HEK293 (cell line): ENCODE measurements at regions not wholly inside any gene's neighbourhood (a gene's known extent, or its start where the extent isn't known, plus 50 kb on each side); places are given as distances from the start of the nearest gene placed in this dataset.

Source experiments
- CTCF ChIA-PET: fragments of 350-600 bp; formaldehyde crosslinking; extraction: SDS; loops from one replicate; lab custom pipeline; 2021; ENCODE audit warnings: antibody characterized with exemption; lab: Yijun Ruan, JAX
- POLR2A ChIA-PET: fragments of 300-600 bp; formaldehyde crosslinking; extraction: SDS; loops from one replicate; lab custom pipeline; 2020; ENCODE audit warnings: antibody characterized with exemption, inconsistent platforms; lab: Yijun Ruan, JAX
- H3K27ac ChIP-seq: fragments of 200-500 bp; sonication (Bioruptor generic); 2 replicates; pipeline ENCODE4 v1.5.1; 2014; ENCODE audit warnings: low read depth, low read length, control low read depth, inconsistent platforms; ENCODE audit errors: extremely low read depth
- H3K36me3 ChIP-seq, 2 experiments: fragments of 200-500 bp in 1 of 2; sonication (Bioruptor generic) in 1 of 2; 1 replicate in 1 of 2; 2 replicates in 1 of 2; pipeline ENCODE4 v1.5.1; 2014 to 2017; ENCODE audit warnings: inconsistent platforms in 2 of 2, low read length in 2 of 2; ENCODE audit not compliant: control insufficient read depth in 2 of 2, insufficient read depth in 1 of 2
- H3K4me1 ChIP-seq: fragments of 200-500 bp; sonication (Bioruptor generic); 2 replicates; pipeline ENCODE4 v1.5.1; 2014; ENCODE audit warnings: mild to moderate bottlenecking, low read length, inconsistent platforms; ENCODE audit not compliant: control insufficient read depth, insufficient read depth
- H3K4me3 ChIP-seq: 2 replicates; pipeline ENCODE4 v1.5.1; 2011; ENCODE audit warnings: low read depth, mild to moderate bottlenecking, control low read depth, low read length, moderate library complexity
- H3K9me3 ChIP-seq: fragments of 200-500 bp; sonication (Bioruptor generic); 2 replicates; pipeline ENCODE4 v1.5.1; 2014; ENCODE audit warnings: low read depth, low read length, inconsistent platforms; ENCODE audit not compliant: control insufficient read depth, insufficient read depth
- ATF2 ChIP-seq: fragments of 450-650 bp; formaldehyde crosslinking; IDR thresholded peaks from 2 replicates; pipeline ENCODE4 v1.5.1; 2016; ENCODE audit warnings: missing biosample characterization, missing genetic modification characterization, low read depth
- HOXA7 ChIP-seq: sonication (generic); formaldehyde crosslinking; IDR thresholded peaks from 2 replicates; pipeline ENCODE4 v1.8.1; 2022; ENCODE audit warnings: missing genetic modification reagents, borderline replicate concordance
- KLF8 ChIP-seq: fragments of 450-650 bp; formaldehyde crosslinking; IDR thresholded peaks from 2 replicates; pipeline ENCODE4 v1.5.1; 2016; ENCODE audit warnings: missing biosample characterization, missing genetic modification characterization
- KLF9 ChIP-seq: fragments of 450-650 bp; formaldehyde crosslinking; IDR thresholded peaks from 2 replicates; pipeline ENCODE4 v1.5.1; 2016; ENCODE audit warnings: missing biosample characterization, missing genetic modification characterization, low read depth
- PBX3 ChIP-seq: sonication (generic); formaldehyde crosslinking; IDR thresholded peaks from 2 replicates; pipeline ENCODE4 v1.8.1; 2022; ENCODE audit warnings: mild to moderate bottlenecking, moderate library complexity, missing genetic modification reagents
- SCRT1 ChIP-seq: fragments of 450-650 bp; formaldehyde crosslinking; IDR thresholded peaks from 2 replicates; pipeline ENCODE4 v1.5.1; 2016; ENCODE audit warnings: missing biosample characterization, missing genetic modification characterization, borderline replicate concordance
- SCRT2 ChIP-seq: fragments of 450-650 bp; formaldehyde crosslinking; IDR thresholded peaks from 2 replicates; pipeline ENCODE4 v1.5.1; 2016; ENCODE audit warnings: missing biosample characterization, missing genetic modification characterization
- SP7 ChIP-seq: fragments of 450-650 bp; formaldehyde crosslinking; IDR thresholded peaks from 2 replicates; pipeline ENCODE4 v1.5.1; 2016; ENCODE audit warnings: missing biosample characterization, missing genetic modification characterization
- TRIM28 ChIP-seq: IDR thresholded peaks from 2 replicates; pipeline ENCODE4 v1.6.1; 2011; ENCODE audit warnings: low read length, control low read depth, borderline replicate concordance
- ZFP3 ChIP-seq: fragments of 450-650 bp; formaldehyde crosslinking; IDR thresholded peaks from 2 replicates; pipeline ENCODE4 v1.5.1; 2016; ENCODE audit warnings: low read depth, missing biosample characterization, missing genetic modification characterization
- ZIC2 ChIP-seq: fragments of 450-650 bp; formaldehyde crosslinking; IDR thresholded peaks from 2 replicates; pipeline ENCODE4 v1.5.1; 2016; ENCODE audit warnings: missing biosample characterization, missing genetic modification characterization
- ZNF112 ChIP-seq: fragments of 450-650 bp; formaldehyde crosslinking; IDR thresholded peaks from 2 replicates; pipeline ENCODE4 v1.5.0; 2017; ENCODE audit warnings: missing biosample characterization, missing genetic modification characterization
- ZNF350 ChIP-seq: fragments of 450-650 bp; formaldehyde crosslinking; IDR thresholded peaks from 2 replicates; pipeline ENCODE4 v1.5.0; 2017; ENCODE audit warnings: missing biosample characterization, mild to moderate bottlenecking, missing genetic modification characterization
- ZNF366 ChIP-seq: fragments of 450-650 bp; formaldehyde crosslinking; conservative IDR thresholded peaks from 2 replicates; pipeline ENCODE4 v1.5.1; 2016; ENCODE audit warnings: missing biosample characterization, missing genetic modification characterization
- ZNF391 ChIP-seq: fragments of 450-650 bp; formaldehyde crosslinking; IDR thresholded peaks from 2 replicates; pipeline ENCODE4 v1.5.1; 2016; ENCODE audit warnings: low read depth, missing biosample characterization, missing genetic modification characterization, borderline replicate concordance
- ZNF513 ChIP-seq: fragments of 450-650 bp; IDR thresholded peaks from 2 replicates; pipeline ENCODE4 v1.5.1; 2018; ENCODE audit warnings: missing biosample characterization, missing genetic modification characterization
- ZNF561 ChIP-seq: fragments of 450-650 bp; IDR thresholded peaks from 2 replicates; pipeline ENCODE4 v1.5.1; 2018; ENCODE audit warnings: missing biosample characterization, missing genetic modification characterization, borderline replicate concordance
- ZNF670 ChIP-seq: fragments of 450-650 bp; formaldehyde crosslinking; IDR thresholded peaks from 2 replicates; pipeline ENCODE4 v1.5.1; 2016; ENCODE audit warnings: missing biosample characterization, missing genetic modification characterization, low read depth
- ZNF76 ChIP-seq: fragments of 450-650 bp; formaldehyde crosslinking; IDR thresholded peaks from 2 replicates; pipeline ENCODE4; 2016; ENCODE audit warnings: low read depth, missing biosample characterization, missing genetic modification characterization, borderline replicate concordance
- ZNF768 ChIP-seq: fragments of 450-650 bp; formaldehyde crosslinking; IDR thresholded peaks from 2 replicates; pipeline ENCODE4 v1.5.1; 2018; ENCODE audit warnings: missing biosample characterization, mild to moderate bottlenecking, missing genetic modification characterization
- ZNF791 ChIP-seq: fragments of 450-650 bp; formaldehyde crosslinking; IDR thresholded peaks from 2 replicates; pipeline ENCODE4 v1.5.1; 2016; ENCODE audit warnings: missing biosample characterization, missing genetic modification characterization
- ZXDB ChIP-seq: fragments of 450-650 bp; formaldehyde crosslinking; IDR thresholded peaks from 2 replicates; pipeline ENCODE4 v1.5.1; 2016; ENCODE audit warnings: missing biosample characterization, missing genetic modification characterization
- TF ChIP-seq, protein P1 (sequence below): fragments of 450-650 bp; formaldehyde crosslinking; IDR thresholded peaks from 2 replicates; pipeline ENCODE4 v1.5.1; 2017; ENCODE audit warnings: missing biosample characterization, missing genetic modification characterization
- TF ChIP-seq, protein P2 (sequence below): fragments of 450-650 bp; formaldehyde crosslinking; IDR thresholded peaks from 2 replicates; pipeline ENCODE4 v1.5.1; 2016; ENCODE audit warnings: missing biosample characterization, missing genetic modification characterization

DNA sequence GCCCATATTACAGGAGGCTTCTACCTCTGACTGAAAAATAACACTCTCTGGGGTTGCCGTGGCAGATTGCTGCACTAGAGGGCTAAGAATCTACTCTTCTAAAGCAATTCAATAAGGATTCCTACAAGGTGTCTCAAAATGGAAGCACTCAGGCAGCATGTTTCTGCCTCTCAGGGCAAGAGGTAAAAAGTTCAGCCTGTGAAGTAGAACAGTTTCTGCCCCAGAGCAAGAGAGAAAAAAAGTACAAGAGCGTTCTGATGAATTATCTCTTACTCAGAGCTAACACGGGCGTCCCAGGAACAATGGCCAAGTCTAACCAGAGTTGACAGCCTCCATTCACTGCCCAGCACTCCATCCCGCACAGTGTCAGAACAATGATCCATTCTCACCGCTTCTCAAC is 71.3 kb upstream of the TES start:
- ChIA-PET POLR2A (no interaction called here), CTCF (interaction anchor here (0.5 to 1.8 kb wide), 29 partner anchors 8 to 791 kb away, joined by 3 to 12 read pairs (median 3); no protein-coding TSS in a partner anchor)
- H3K27ac ChIP-seq, result no peak overlapping the region
- TF ChIP-seq ZNF366 (tag by site-specific recombination) (no peak), ZXDB (tag by site-specific recombination) (no peak), ZFP3 (tag by site-specific recombination) (no peak), KLF9 (tag by site-specific recombination) (no peak), ZNF112 (tag by site-specific recombination) (no peak), TRIM28 (no peak), ZNF350 (tag by site-specific recombination) (no peak), ATF2 (tag by site-specific recombination) (no peak), SCRT2 (no peak), ZNF670 (tag by site-specific recombination) (no peak), PBX3 (no peak)
- no peaks in the 10 kb centered on the region for H3K36me3 ChIP-seq
- H3K9me3 ChIP-seq, result no peaks in the 10 kb centered on the region
- no peaks in the 10 kb centered on the region; the same call in none of the 2 replicates for H3K4me1 ChIP-seq
- H3K4me3 ChIP-seq, result no peak overlapping the region

- H3K4me3 ChIP-seq, result no peak overlapping the region
- no peaks in the 10 kb centered on the region for H3K9me3 ChIP-seq
- H3K4me1 ChIP-seq, result no peaks in the 10 kb centered on the region; the same call in none of the 2 replicates
- ChIA-PET POLR2A (no interaction called here), CTCF (interaction anchor here (1.3 to 1.6 kb wide), 2 partner anchors 9 to 182 kb away, joined by 3 read pairs; no protein-coding TSS in a partner anchor)
- H3K36me3 ChIP-seq, result no peaks in the 10 kb centered on the region
- H3K27ac ChIP-seq, result no peak overlapping the region
- TF ChIP-seq, protein P1, sequence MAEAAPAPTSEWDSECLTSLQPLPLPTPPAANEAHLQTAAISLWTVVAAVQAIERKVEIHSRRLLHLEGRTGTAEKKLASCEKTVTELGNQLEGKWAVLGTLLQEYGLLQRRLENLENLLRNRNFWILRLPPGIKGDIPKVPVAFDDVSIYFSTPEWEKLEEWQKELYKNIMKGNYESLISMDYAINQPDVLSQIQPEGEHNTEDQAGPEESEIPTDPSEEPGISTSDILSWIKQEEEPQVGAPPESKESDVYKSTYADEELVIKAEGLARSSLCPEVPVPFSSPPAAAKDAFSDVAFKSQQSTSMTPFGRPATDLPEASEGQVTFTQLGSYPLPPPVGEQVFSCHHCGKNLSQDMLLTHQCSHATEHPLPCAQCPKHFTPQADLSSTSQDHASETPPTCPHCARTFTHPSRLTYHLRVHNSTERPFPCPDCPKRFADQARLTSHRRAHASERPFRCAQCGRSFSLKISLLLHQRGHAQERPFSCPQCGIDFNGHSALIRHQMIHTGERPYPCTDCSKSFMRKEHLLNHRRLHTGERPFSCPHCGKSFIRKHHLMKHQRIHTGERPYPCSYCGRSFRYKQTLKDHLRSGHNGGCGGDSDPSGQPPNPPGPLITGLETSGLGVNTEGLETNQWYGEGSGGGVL (tag by site-specific recombination), result no peak
- no peak for TF ChIP-seq ZNF561 (tag by site-specific recombination)
Observed at GRCh38 chr7:116139807-116140206, 70.5 kb upstream of the TES start.

DNA sequence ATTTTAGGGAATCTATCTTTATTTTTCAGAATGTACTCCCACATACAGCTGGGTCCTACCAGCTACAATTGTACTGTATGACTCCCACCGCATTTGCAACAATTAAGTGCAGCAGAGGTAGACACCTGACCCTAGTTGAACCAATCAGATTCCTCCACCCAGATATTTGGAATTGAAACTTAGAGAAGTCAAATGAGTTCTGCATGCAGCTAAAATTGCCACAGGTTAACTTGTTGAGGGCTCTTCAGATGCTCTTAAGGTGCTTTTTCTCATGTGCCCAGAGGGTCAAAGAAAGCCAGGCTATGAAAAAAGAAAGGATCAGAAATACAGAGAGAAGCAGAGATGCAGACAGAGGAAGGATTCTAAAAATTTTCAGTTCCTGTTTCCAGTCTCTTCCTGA is 68.0 kb upstream of the TES start:
- Histone ChIP-seq H3K4me3 (no peak overlapping the region), H3K4me1 (no peaks in the 10 kb centered on the region; the same call in 1 of the 2 replicates), H3K36me3 (no peaks in the 10 kb centered on the region), H3K27ac (no peak overlapping the region), H3K9me3 (no peaks in the 10 kb centered on the region)
- ChIA-PET CTCF (interaction anchor here (0.7 to 1.6 kb wide), 3 partner anchors 11 to 846 kb away, joined by 3 to 4 read pairs (median 4); no protein-coding TSS in a partner anchor), POLR2A (no interaction called here)
- TF ChIP-seq, protein P1 (tag by site-specific recombination), result no peak
- TF ChIP-seq ZNF513 (no peak), KLF8 (tag by site-specific recombination) (no peak), ZNF76 (no peak), ZNF791 (no peak), HOXA7 (CRISPR knock-in tag) (no peak), ZIC2 (no peak), ZNF768 (tag by site-specific recombination) (no peak), SP7 (tag by site-specific recombination) (no peak), ZNF391 (tag by site-specific recombination) (no peak), SCRT1 (tag by site-specific recombination) (no peak)
- TF ChIP-seq, protein P2, sequence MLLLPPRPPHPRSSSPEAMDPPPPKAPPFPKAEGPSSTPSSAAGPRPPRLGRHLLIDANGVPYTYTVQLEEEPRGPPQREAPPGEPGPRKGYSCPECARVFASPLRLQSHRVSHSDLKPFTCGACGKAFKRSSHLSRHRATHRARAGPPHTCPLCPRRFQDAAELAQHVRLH, result no peak
